Heart right ventricle (tissue), 16 donors: ENCODE measurements at regions not wholly inside any gene's neighbourhood (a gene's known extent, or its start where the extent isn't known, plus 50 kb on each side); places are given as distances from the start of the nearest gene placed in this dataset.

Experiments
- ATAC-seq, 8 donors: fragments of 200-7000 bp; cut with Tn5 transposase; one replicate each; pipeline ENCODE4 v1.9.1; 2020; ENCODE audit warnings: mild to moderate bottlenecking in 8 of 8, moderate library complexity in 8 of 8, moderate number of reproducible peaks in 1 of 8
- DNase-seq, 2 donors: peaks; one replicate each; pipeline ENCODE4 v3.0.0-alpha.2; 2020
- H3K27ac ChIP-seq, 10 donors: fragments of 200-600 bp; sonication (generic) in 2 of 10; one replicate each; pipeline versions ENCODE4 v1.5.0 to v1.8.0; 2020 to 2022; ENCODE audit warnings: mild to moderate bottlenecking in 3 of 10
- H3K27me3 ChIP-seq, 7 donors: fragments of 200-600 bp; one replicate each; pipeline ENCODE4 v1.8.0; 2021 to 2022; ENCODE audit warnings: mild to moderate bottlenecking in 2 of 7
- H3K36me3 ChIP-seq, 9 donors: fragments of 200-600 bp; sonication (generic) in 1 of 9; one replicate each; pipeline versions ENCODE4 v1.5.0 to v1.8.0; 2020 to 2022; ENCODE audit warnings: mild to moderate bottlenecking in 2 of 9
- H3K4me1 ChIP-seq, 9 donors: fragments of 200-600 bp; sonication (generic) in 1 of 9; one replicate each; pipeline versions ENCODE4 v1.5.0 to v1.8.0; 2020 to 2022; ENCODE audit warnings: mild to moderate bottlenecking in 4 of 9
- H3K4me3 ChIP-seq, 10 donors: fragments of 200-600 bp; sonication (generic) in 2 of 10; one replicate each; pipeline versions ENCODE4 v1.5.0 to v1.8.0; 2020 to 2022; ENCODE audit warnings: mild to moderate bottlenecking in 7 of 10, moderate library complexity in 2 of 10
- H3K9me3 ChIP-seq, 11 donors: fragments of 200-600 bp in 10 of 11; sonication (generic) in 2 of 11; one replicate each; pipeline versions ENCODE4 v1.5.0 to v1.8.0; 2013 to 2022; ENCODE audit warnings: mild to moderate bottlenecking in 2 of 11, control low read depth in 1 of 11, moderate library complexity in 1 of 11
- WGBS, 2 donors: extraction: QIAGEN DNeasy Blood & Tissue Kit; methylation state at CpG; one replicate each; pipeline ENCODE4 v1.1.7; 2013; ENCODE audit warnings: inconsistent platforms in 1 of 2; 5-methylcytosine and 5-hydroxymethylcytosine counted together
- intact Hi-C, 10 donors: fragments of 100-400 bp; cut with DNase I; formaldehyde crosslinking; loops; one replicate each; pipeline versions ENCODE4 v1.11.1 to v1.14.2; 2022
- TF ChIP-seq, protein P1 (sequence below), 9 donors: fragments of 200-600 bp; sonication (generic) in 2 of 9; IDR thresholded peaks; one replicate each; pipeline versions ENCODE4 v1.5.0 to v1.8.0; 2021 to 2022; ENCODE audit warnings: antibody characterized with exemption in 9 of 9, mild to moderate bottlenecking in 5 of 9, moderate library complexity in 1 of 9
- donor health status: Arrhythmogenic right ventricular cardiomyopathy.
- donor health status: ischemic (EF 13 %, LVEDD 7.1; RV severe dilation, severe dysfunction).
- donor health status: healthy with polysubstance abuse.
- donor health status: DM: no; HTN: yes; CAD: no.
- donor health status: DM: no; HTN: no; CAD: no.
- donor health status: ischemic (EF 25% LVEDD 6.9; RV normal size, moderate dysfunction).
- donor health status: ischemic (EF 25% LVEDD 5.7; RV mildly dilated, moderate dysfunction).
- donor health status: healthy.
- donor health status: DM: yes; HTN: yes; CAD: no.
- donor health status: Ischemic cardiomyopathy.
- donor health status: ischemic (EF 35%, LVEDD 5.7; RV mildly dilated, moderate dysfunction).
- donor health status: nonischemic (EF 11% LVEDD 7.7; RV severe dilation, severe dysfunction).
- donor health status: DM: yes; HTN: yes; CAD: no.
- donor health status: PGD.
- donor health status: ischemic (EF 29% LVEDD 5.4; RV normal size, mild dysfunction).
- donor health status: nonischemic (EF 23%, LVEDD 6.1; RV moderate dilation, normal function).

DNA sequence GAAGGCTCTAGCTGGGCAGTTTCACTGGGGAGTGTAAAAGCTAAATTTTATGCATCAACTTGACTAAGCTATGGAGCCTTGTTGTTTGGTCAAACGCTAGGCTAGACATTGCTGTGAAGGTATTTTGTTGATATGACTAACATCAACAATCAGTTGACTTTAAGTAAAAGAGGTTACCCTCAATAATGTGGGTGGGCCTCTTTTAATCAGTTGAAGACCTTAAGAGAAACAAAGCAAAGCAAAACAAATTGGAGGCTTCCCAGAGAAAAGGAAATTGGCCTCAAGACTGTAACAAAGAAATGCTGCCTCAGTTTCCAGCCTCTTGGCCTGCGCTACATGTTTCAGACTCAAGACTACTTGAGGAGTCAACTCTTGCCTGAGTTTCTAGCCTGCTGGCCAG is 50.0 kb upstream of the TSC22D1 start:
- DNase-seq (no peak), ATAC-seq (no peak)
- Histone ChIP-seq H3K9me3 (peaks cover 0 to 8% (median 0%) of the 10 kb centered on the region in 11 donors), H3K27me3 (no peaks in the 10 kb centered on the region), H3K4me3 (no peak overlapping the region), H3K36me3 (no peaks in the 10 kb centered on the region), H3K4me1 (peaks cover 0 to 6% (median 0%) of the 10 kb centered on the region in 9 donors), H3K27ac (no peak overlapping the region)
- WGBS, 2 donors, result 97% methylated on average over 2 of the region's 2 CpGs
- TF ChIP-seq, protein P1, sequence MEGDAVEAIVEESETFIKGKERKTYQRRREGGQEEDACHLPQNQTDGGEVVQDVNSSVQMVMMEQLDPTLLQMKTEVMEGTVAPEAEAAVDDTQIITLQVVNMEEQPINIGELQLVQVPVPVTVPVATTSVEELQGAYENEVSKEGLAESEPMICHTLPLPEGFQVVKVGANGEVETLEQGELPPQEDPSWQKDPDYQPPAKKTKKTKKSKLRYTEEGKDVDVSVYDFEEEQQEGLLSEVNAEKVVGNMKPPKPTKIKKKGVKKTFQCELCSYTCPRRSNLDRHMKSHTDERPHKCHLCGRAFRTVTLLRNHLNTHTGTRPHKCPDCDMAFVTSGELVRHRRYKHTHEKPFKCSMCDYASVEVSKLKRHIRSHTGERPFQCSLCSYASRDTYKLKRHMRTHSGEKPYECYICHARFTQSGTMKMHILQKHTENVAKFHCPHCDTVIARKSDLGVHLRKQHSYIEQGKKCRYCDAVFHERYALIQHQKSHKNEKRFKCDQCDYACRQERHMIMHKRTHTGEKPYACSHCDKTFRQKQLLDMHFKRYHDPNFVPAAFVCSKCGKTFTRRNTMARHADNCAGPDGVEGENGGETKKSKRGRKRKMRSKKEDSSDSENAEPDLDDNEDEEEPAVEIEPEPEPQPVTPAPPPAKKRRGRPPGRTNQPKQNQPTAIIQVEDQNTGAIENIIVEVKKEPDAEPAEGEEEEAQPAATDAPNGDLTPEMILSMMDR (IDR thresholded peaks at IDR 0.05), result no peak
- intact Hi-C loops, result loop anchor here in 1 of 10 donors (10.0 kb wide), 1 partner anchor 101 kb away; no protein-coding TSS in a partner anchor
